Subcutaneous abdominal adipose tissue (tissue), 5 donors: ENCODE measurements at regions not wholly inside any gene's neighbourhood (a gene's known extent, or its start where the extent isn't known, plus 50 kb on each side); places are given as distances from the start of the nearest gene placed in this dataset.

Experiments
- H3K27ac ChIP-seq: one replicate; pipeline ENCODE4 v1.7.0; 2013; ENCODE audit warnings: low read depth, mild to moderate bottlenecking, inconsistent platforms, low read length, moderate library complexity
- H3K27me3 ChIP-seq, 5 donors: one replicate each; pipeline ENCODE4 v1.7.0; 2013; ENCODE audit warnings: low read length in 5 of 5, inconsistent platforms in 1 of 5; ENCODE audit not compliant: control insufficient read depth in 5 of 5, insufficient read depth in 4 of 5
- H3K36me3 ChIP-seq, 5 donors: one replicate each; pipeline ENCODE4 v1.7.0; 2013; ENCODE audit warnings: low read length in 5 of 5; ENCODE audit not compliant: control insufficient read depth in 5 of 5, insufficient read depth in 5 of 5
- H3K4me1 ChIP-seq, 5 donors: one replicate each; pipeline ENCODE4 v1.7.0; 2013; ENCODE audit warnings: low read length in 5 of 5, mild to moderate bottlenecking in 3 of 5, moderate library complexity in 1 of 5; ENCODE audit not compliant: control insufficient read depth in 5 of 5, insufficient read depth in 5 of 5
- H3K4me3 ChIP-seq, 5 donors: one replicate each; pipeline ENCODE4 v1.7.0; 2013; ENCODE audit warnings: low read length in 5 of 5, low read depth in 1 of 5
- H3K9ac ChIP-seq, 5 donors: one replicate each; pipeline ENCODE4 v1.7.0; 2013; ENCODE audit warnings: low read length in 5 of 5, mild to moderate bottlenecking in 4 of 5, moderate library complexity in 3 of 5
- H3K9me3 ChIP-seq, 5 donors: one replicate each; pipeline ENCODE4 v1.7.0; 2013; ENCODE audit warnings: low read length in 5 of 5; ENCODE audit not compliant: control insufficient read depth in 5 of 5
- donor health status: healthy.
- donor health status: healthy.
- donor health status: healthy.
- donor health status: healthy.
- donor health status: healthy.

- no peak overlapping the region for H3K9ac ChIP-seq
- no peaks in the 10 kb centered on the region for H3K4me1 ChIP-seq
- H3K9me3 ChIP-seq: peaks cover 4 to 23% (median 12%) of the 10 kb centered on the region in 5 donors
- no peaks in the 10 kb centered on the region for H3K36me3 ChIP-seq
- H3K27ac ChIP-seq: no peak overlapping the region
- no peaks in the 10 kb centered on the region for H3K27me3 ChIP-seq
- no peak overlapping the region for H3K4me3 ChIP-seq
These were observed 295.8 kb downstream of the GABRB3 start for GRCh38 chr15:26477044-26477443.

- Histone ChIP-seq H3K36me3 (no peaks in the 10 kb centered on the region), H3K27me3 (no peaks in the 10 kb centered on the region), H3K9ac (no peak overlapping the region), H3K4me1 (no peaks in the 10 kb centered on the region), H3K9me3 (peaks cover 4 to 23% (median 12%) of the 10 kb centered on the region in 5 donors), H3K4me3 (no peak overlapping the region), H3K27ac (no peak overlapping the region)
These were observed 297.3 kb downstream of the GABRB3 start for GRCh38 chr15:26475554-26475953.

- H3K9me3 ChIP-seq: peaks cover 4 to 28% (median 18%) of the 10 kb centered on the region in 5 donors
These were observed 300.2 kb downstream of the GABRB3 start for GRCh38 chr15:26472661-26473060.

DNA sequence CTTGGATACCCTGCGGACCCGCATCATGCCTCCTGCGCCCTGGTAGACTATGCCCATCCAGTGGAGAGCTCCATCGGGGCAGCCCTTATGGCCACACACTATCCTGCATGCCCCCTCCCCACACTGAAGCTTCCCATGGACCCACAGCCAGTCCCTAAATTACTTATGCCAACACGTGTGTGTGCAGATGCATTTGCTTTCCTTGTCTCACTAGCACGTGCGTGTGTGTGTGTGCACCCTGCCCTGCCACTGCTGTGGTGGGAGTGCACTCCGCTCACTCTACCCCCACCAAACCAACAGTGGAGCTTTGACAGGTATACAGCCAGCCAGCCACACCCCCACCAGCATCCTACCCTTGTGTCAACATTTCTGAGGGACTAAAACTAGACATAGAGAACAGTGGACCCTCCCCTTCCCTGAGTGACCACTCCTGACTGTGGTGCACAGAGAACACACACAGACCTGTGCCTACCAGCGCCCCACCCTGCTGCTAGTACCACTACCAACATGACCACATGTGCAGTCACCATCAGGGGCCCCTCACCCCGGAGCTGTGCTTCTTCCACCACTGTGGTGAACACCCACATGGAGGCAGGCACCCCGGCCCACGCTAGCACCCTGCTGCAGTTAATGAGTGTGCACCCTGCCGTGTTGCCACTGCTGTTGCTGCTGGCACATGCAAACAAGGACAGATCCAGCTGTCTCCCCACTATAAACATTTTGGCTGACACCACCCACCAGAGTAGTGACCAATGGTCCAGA, 310.8 kb downstream of the GABRB3 start:
- Histone ChIP-seq H3K4me3 (no peak overlapping the region), H3K9ac (no peak overlapping the region), H3K36me3 (no peaks in the 10 kb centered on the region), H3K27me3 (peaks cover 0 to 4% (median 0%) of the 10 kb centered on the region in 5 donors), H3K27ac (no peak overlapping the region), H3K9me3 (peaks cover 0 to 36% (median 7%) of the 10 kb centered on the region in 5 donors), H3K4me1 (no peaks in the 10 kb centered on the region)

More at GRCh38 chr15:26472661-26473060, 300.2 kb downstream of the GABRB3 start:
- Histone ChIP-seq H3K27me3 (no peaks in the 10 kb centered on the region), H3K9ac (no peak overlapping the region), H3K4me3 (no peak overlapping the region), H3K36me3 (no peaks in the 10 kb centered on the region), H3K4me1 (no peaks in the 10 kb centered on the region), H3K27ac (no peak overlapping the region)

DNA sequence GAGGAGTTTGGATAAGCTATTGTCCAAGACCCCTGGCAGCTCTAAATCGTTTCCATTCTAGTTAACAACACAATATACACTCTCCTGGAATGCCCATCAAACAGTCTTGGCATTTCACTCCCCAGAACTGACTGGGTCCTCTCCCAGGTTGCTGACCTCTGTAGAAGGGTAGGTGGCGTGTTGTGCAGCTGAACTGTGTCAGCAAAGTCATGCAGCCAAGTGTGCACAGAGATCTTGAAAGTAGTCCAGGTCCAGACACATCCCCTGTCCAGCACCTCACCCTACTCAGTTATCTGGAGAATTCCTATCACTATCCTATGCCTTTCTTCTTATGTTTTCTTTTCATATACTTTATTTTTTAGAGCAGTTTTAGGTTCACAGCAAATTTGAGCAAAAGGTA, 312.7 kb downstream of the GABRB3 start:
- Histone ChIP-seq H3K27me3 (peaks cover 0 to 4% (median 0%) of the 10 kb centered on the region in 5 donors), H3K4me1 (no peaks in the 10 kb centered on the region), H3K36me3 (no peaks in the 10 kb centered on the region), H3K9me3 (peaks cover 0 to 43% (median 15%) of the 10 kb centered on the region in 5 donors), H3K9ac (no peak overlapping the region), H3K27ac (no peak overlapping the region), H3K4me3 (no peak overlapping the region)

DNA sequence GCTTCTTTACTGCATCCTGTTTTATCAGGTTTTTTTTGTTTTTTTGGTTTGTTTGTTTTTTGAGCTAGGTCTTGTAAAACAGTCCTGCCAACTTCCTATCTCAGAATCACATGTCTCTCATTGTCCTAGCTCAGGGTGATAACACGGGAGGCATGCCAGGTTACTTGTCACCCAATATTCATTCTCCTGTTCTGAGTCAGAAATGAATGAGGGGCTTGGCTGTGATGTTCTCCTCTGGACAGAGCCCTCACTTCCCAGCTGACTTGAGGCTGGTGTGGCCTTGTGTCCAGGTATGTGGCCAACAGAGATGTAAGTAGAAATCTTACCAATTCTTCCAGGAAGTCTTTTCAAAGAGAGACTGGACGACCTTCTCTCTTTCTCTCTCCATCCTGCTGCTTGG, 317.0 kb downstream of the GABRB3 start:
- Histone ChIP-seq H3K4me1 (no peaks in the 10 kb centered on the region), H3K27ac (no peak overlapping the region), H3K9me3 (peaks cover 0 to 37% (median 19%) of the 10 kb centered on the region in 5 donors), H3K36me3 (no peaks in the 10 kb centered on the region), H3K4me3 (no peak overlapping the region), H3K9ac (no peak overlapping the region), H3K27me3 (no peaks in the 10 kb centered on the region)

DNA sequence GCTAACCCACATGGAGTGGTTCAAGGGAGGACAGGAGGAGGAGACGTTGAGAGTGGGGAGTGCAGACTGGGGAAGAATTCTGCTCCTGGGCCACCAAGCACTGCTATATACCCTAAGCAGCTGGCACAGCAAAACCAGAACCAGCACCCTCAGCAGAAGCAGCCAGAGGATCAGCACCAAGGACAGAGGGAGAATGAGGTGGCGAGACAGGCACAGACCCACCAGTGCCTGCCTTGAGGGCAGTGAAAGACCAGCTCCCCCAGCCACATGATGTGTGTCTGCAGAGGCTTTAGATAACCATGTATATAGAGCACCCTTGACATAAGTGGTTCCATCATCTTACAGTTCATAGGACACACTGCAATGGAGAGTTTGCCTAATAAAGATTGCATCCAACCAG, 319.0 kb downstream of the GABRB3 start:
- no peak overlapping the region for H3K9ac ChIP-seq
- peaks cover 0 to 31% (median 19%) of the 10 kb centered on the region in 5 donors for H3K9me3 ChIP-seq

GRCh38 chr15:26451995-26452394, 320.9 kb downstream of the GABRB3 start:
- Histone ChIP-seq H3K4me1 (no peaks in the 10 kb centered on the region), H3K9ac (no peak overlapping the region), H3K36me3 (no peaks in the 10 kb centered on the region), H3K27me3 (no peaks in the 10 kb centered on the region), H3K9me3 (peaks cover 0 to 21% (median 17%) of the 10 kb centered on the region in 5 donors), H3K27ac (no peak overlapping the region), H3K4me3 (no peak overlapping the region)

More for the DNA sequence above, 319.0 kb downstream of the GABRB3 start:
- Histone ChIP-seq H3K27me3 (no peaks in the 10 kb centered on the region), H3K27ac (no peak overlapping the region), H3K4me1 (no peaks in the 10 kb centered on the region), H3K36me3 (no peaks in the 10 kb centered on the region), H3K4me3 (no peak overlapping the region)

- H3K9me3 ChIP-seq: peaks cover 0 to 9% (median 7%) of the 10 kb centered on the region in 5 donors
- no peaks in the 10 kb centered on the region for H3K4me1 ChIP-seq
- H3K9ac ChIP-seq: no peak overlapping the region
- no peak overlapping the region for H3K27ac ChIP-seq
- H3K27me3 ChIP-seq: no peaks in the 10 kb centered on the region
- H3K4me3 ChIP-seq: no peak overlapping the region
- H3K36me3 ChIP-seq: no peaks in the 10 kb centered on the region
These were observed 323.6 kb downstream of the GABRB3 start for GRCh38 chr15:26449291-26449690.

- H3K9me3 ChIP-seq: peaks cover 0 to 9% (median 0%) of the 10 kb centered on the region in 5 donors
- no peaks in the 10 kb centered on the region for H3K4me1 ChIP-seq
- no peaks in the 10 kb centered on the region for H3K27me3 ChIP-seq
- H3K27ac ChIP-seq: no peak overlapping the region
- no peak overlapping the region for H3K4me3 ChIP-seq
- no peaks in the 10 kb centered on the region for H3K36me3 ChIP-seq
- no peak overlapping the region for H3K9ac ChIP-seq
These were observed 329.5 kb downstream of the GABRB3 start for GRCh38 chr15:26443321-26443720.
